ENCODE measurements at regions not wholly inside any gene's neighbourhood (a gene's known extent, or its start where the extent isn't known, plus 50 kb on each side); places are given as distances from the start of the nearest gene placed in this dataset.

DNA sequence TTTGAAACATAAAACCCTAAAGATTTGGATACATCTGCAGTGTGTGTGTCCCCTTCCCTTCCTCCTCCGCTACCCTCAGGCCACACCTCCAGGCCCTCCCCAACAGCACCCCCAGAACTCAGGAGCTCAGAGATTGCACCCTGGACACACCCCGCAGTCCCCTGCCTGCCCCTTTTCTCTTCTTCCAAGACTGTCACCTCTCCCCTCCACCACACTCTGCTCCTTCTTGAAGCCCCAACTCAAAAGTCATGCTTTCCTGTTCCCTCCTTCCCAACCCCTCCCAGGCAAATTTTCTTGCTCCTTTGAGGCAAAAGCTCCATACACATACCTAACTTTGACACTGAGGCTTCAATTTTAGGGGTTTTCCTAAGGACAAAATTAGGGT, 285.7 kb upstream of the STT3B start:
- Mint-ChIP-seq H3K4me3 (no peak overlapping the region), H3K9me3 (no peaks in the 10 kb centered on the region), H3K27me3 (ENCODE audit: insufficient read depth, low read depth, poor library complexity) (no peaks in the 10 kb centered on the region), H3K4me1 (peaks cover 15% of the 10 kb centered on the region), H3K27ac (no peak overlapping the region), H3K36me3 (ENCODE audit: low read depth) (no peaks in the 10 kb centered on the region)
- Histone ChIP-seq H2AFZ (peak overlapping the region; percentile 43; the same call in 1 of the 2 replicates), H3K79me2 (replicated peaks; ENCODE audit: insufficient read depth) (no peaks in the 10 kb centered on the region), H3K36me3 (ENCODE audit: insufficient read depth) (no peaks in the 10 kb centered on the region), H3K27me3 (ENCODE audit: insufficient read depth) (no peaks in the 10 kb centered on the region), H3F3A (replicated peaks; ENCODE audit: low read depth) (no peaks in the 10 kb centered on the region), H3K4me1 (ENCODE audit: insufficient read depth) (peaks cover 5% of the 10 kb centered on the region), H3K27ac (ENCODE audit: low read depth) (no peak overlapping the region), H4K20me1 (replicated peaks; ENCODE audit: insufficient read depth) (no peaks in the 10 kb centered on the region), H3K9me2 (ENCODE audit: insufficient read depth) (peaks cover 7% of the 10 kb centered on the region; the same call in 1 of the 2 replicates), H3K4me3 (no peak overlapping the region), H3K4me2 (no peak overlapping the region)
- DNase-seq (ENCODE audit: low spot score) (no peak), ATAC-seq (no peak)
- TF ChIP-seq POLR2AphosphoS5 (IDR thresholded peaks at IDR 0.05; ENCODE audit: low read depth) = no peak
- no peak for TF ChIP-seq REST (IDR thresholded peaks at IDR 0.05; ENCODE audit: unreplicated experiment)
- no peak for TF ChIP-seq ZNF462 (CRISPR knock-in tag; IDR thresholded peaks at IDR 0.05)
- TF ChIP-seq EZH2 (IDR thresholded peaks at IDR 0.05; ENCODE audit: low read depth, unreplicated experiment) = no peak
- no peak for TF ChIP-seq EZH2phosphoT487 (IDR thresholded peaks at IDR 0.05; ENCODE audit: unreplicated experiment)
- TF ChIP-seq ETS1 (IDR thresholded peaks at IDR 0.05) = no peak
- no peak for TF ChIP-seq ZNF114 (CRISPR knock-in tag; IDR thresholded peaks at IDR 0.05)
- TF ChIP-seq ZNF331 (CRISPR knock-in tag; IDR thresholded peaks at IDR 0.05; ENCODE audit: low read depth) = no peak
- no peak for TF ChIP-seq CREB1 (CRISPR knock-in tag; IDR thresholded peaks at IDR 0.05; ENCODE audit: low read depth)
- TF ChIP-seq STAT1 (IDR thresholded peaks at IDR 0.05; ENCODE audit: unreplicated experiment) = no peak
- TF ChIP-seq JUNB (IDR thresholded peaks at IDR 0.05; ENCODE audit: unreplicated experiment) = no peak
- TF ChIP-seq, protein P1, sequence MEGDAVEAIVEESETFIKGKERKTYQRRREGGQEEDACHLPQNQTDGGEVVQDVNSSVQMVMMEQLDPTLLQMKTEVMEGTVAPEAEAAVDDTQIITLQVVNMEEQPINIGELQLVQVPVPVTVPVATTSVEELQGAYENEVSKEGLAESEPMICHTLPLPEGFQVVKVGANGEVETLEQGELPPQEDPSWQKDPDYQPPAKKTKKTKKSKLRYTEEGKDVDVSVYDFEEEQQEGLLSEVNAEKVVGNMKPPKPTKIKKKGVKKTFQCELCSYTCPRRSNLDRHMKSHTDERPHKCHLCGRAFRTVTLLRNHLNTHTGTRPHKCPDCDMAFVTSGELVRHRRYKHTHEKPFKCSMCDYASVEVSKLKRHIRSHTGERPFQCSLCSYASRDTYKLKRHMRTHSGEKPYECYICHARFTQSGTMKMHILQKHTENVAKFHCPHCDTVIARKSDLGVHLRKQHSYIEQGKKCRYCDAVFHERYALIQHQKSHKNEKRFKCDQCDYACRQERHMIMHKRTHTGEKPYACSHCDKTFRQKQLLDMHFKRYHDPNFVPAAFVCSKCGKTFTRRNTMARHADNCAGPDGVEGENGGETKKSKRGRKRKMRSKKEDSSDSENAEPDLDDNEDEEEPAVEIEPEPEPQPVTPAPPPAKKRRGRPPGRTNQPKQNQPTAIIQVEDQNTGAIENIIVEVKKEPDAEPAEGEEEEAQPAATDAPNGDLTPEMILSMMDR (conservative IDR thresholded peaks at IDR 0.05; ENCODE audit: low read depth in 2 of 2) = no peak
- TF ChIP-seq NANOG (IDR thresholded peaks at IDR 0.05; ENCODE audit: borderline replicate concordance) = no peak
